ENCODE measurements at regions not wholly inside any gene's neighbourhood (a gene's known extent, or its start where the extent isn't known, plus 50 kb on each side); places are given as distances from the start of the nearest gene placed in this dataset.
A peak's percentile ranks its signal among the peaks of the same experiment; 100 is the strongest.
"Not testable (repeated sequence)": the region's sequence is repeated elsewhere in the genome, so short reads cannot be mapped to it uniquely, and the experiment has no call there.

DNA sequence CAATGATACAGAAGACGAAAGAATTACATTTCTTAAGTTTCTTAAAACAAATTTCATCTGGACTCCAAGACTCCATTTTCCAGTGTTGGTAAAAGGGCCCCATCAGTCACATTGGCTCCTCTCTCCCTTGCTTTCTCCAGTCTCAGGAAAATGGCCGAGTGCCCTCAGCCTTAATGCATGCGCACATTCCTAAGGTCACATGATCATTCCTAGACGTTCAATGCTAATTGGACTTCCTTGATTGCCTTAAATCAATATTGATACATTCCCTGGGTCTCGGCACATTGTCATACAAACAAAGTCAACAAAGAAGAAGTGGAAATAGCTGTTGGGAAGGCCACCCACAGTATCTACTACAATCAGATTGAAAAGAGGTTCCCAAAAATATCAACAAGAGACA, 413.6 kb upstream of the GRAMD2B start:
- H3K27ac ChIP-seq (ENCODE audit: low read length) = no peak overlapping the region
- H3K9me3 ChIP-seq (ENCODE audit: control insufficient read depth, insufficient read depth, low read depth, low read length) = no peaks in the 10 kb centered on the region
- H3K27me3 ChIP-seq (ENCODE audit: control insufficient read depth, insufficient read depth, low read length) = no peaks in the 10 kb centered on the region
- no TSS peak for BruUV-seq (replicated peaks)
- no peak for DNase-seq (ENCODE audit: low read depth, low spot score)
- no peak overlapping the region for H3K4me3 ChIP-seq (ENCODE audit: low read depth in 2 of 2, low read length in 2 of 2)
- no peak for ATAC-seq
- in situ Hi-C loops (cut with HindIII; ENCODE audit: low pct_unique_long_range_greater_than_20kb, low sequenced_read_pairs) (no loop called here), intact Hi-C loops (cut with micrococcal nuclease; ENCODE audit: unreplicated experiment) (no loop called here)
- TF ChIP-seq, protein P1, sequence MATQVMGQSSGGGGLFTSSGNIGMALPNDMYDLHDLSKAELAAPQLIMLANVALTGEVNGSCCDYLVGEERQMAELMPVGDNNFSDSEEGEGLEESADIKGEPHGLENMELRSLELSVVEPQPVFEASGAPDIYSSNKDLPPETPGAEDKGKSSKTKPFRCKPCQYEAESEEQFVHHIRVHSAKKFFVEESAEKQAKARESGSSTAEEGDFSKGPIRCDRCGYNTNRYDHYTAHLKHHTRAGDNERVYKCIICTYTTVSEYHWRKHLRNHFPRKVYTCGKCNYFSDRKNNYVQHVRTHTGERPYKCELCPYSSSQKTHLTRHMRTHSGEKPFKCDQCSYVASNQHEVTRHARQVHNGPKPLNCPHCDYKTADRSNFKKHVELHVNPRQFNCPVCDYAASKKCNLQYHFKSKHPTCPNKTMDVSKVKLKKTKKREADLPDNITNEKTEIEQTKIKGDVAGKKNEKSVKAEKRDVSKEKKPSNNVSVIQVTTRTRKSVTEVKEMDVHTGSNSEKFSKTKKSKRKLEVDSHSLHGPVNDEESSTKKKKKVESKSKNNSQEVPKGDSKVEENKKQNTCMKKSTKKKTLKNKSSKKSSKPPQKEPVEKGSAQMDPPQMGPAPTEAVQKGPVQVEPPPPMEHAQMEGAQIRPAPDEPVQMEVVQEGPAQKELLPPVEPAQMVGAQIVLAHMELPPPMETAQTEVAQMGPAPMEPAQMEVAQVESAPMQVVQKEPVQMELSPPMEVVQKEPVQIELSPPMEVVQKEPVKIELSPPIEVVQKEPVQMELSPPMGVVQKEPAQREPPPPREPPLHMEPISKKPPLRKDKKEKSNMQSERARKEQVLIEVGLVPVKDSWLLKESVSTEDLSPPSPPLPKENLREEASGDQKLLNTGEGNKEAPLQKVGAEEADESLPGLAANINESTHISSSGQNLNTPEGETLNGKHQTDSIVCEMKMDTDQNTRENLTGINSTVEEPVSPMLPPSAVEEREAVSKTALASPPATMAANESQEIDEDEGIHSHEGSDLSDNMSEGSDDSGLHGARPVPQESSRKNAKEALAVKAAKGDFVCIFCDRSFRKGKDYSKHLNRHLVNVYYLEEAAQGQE (IDR thresholded peaks at IDR 0.05; ENCODE audit: insufficient read depth in 1 of 2, low read depth in 2 of 2, low read length in 1 of 2) = no peak
- CTCF ChIA-PET = no interaction called here
- H3K36me3 ChIP-seq (ENCODE audit: control insufficient read depth, insufficient read depth, low read length) = no peaks in the 10 kb centered on the region
- no peaks in the 10 kb centered on the region for H3K4me1 ChIP-seq (ENCODE audit: control insufficient read depth, insufficient read depth, low read length)
- POLR2A ChIA-PET = no interaction called here

DNA sequence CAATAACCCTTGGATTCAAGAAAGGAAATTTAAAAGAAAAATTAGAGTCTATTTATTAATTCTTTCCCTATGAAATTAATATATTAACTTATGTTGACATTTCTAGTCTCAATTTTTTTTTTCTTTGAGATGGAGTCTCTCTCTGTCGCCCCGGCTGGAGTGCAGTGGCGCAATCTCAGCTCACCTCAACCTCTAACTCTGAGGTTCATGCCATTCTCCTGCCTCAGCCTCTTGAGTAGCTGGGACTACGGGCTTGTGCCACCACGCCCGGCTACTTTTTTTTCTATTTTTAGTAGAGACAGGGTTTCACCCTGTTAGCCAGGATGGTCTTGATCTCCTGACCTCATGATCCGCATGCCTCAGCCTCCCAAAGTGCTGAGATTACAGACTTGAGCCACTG, 411.7 kb upstream of the GRAMD2B start:
- CTCF ChIA-PET; DNase-seq (ENCODE audit: low read depth, low spot score); BruUV-seq (replicated peaks): not testable (repeated sequence)

DNA sequence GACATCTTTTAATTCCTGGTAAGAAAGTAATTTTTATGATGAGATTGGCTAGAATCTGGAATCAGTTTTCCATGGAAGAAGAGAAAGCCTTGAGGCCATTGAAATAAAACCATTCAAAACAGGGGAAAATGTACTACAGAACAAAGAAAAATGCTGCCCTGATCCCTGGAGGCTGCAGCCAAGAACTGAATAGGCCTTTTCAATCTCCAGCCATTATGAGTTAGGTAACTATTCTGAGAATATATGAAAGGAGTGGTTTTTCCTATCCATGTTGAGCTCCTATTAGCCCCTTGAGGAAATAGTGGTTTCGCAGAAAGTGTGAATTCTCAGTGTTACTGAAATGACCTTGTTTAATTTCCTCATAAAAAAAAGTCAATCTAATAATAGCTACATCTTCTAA, 408.5 kb upstream of the GRAMD2B start:
- no TSS peak for BruUV-seq (replicated peaks)
- CTCF ChIA-PET = no interaction called here
- DNase-seq (ENCODE audit: low read depth, low spot score) = no peak
- ATAC-seq = no peak
- H3K27ac ChIP-seq (ENCODE audit: low read length) = peak overlapping the region; percentile 73
- H3K4me1 ChIP-seq (ENCODE audit: control insufficient read depth, insufficient read depth, low read length) = peaks cover 13% of the 10 kb centered on the region
- intact Hi-C loops (cut with micrococcal nuclease; ENCODE audit: unreplicated experiment) (no loop called here), in situ Hi-C loops (cut with HindIII; ENCODE audit: low pct_unique_long_range_greater_than_20kb, low sequenced_read_pairs) (no loop called here)
- no peaks in the 10 kb centered on the region for H3K9me3 ChIP-seq (ENCODE audit: control insufficient read depth, insufficient read depth, low read depth, low read length)
- H3K36me3 ChIP-seq (ENCODE audit: control insufficient read depth, insufficient read depth, low read length) = no peaks in the 10 kb centered on the region
- H3K4me3 ChIP-seq (ENCODE audit: low read depth in 2 of 2, low read length in 2 of 2) = no peak overlapping the region
- POLR2A ChIA-PET = no interaction called here
- TF ChIP-seq, protein P2, sequence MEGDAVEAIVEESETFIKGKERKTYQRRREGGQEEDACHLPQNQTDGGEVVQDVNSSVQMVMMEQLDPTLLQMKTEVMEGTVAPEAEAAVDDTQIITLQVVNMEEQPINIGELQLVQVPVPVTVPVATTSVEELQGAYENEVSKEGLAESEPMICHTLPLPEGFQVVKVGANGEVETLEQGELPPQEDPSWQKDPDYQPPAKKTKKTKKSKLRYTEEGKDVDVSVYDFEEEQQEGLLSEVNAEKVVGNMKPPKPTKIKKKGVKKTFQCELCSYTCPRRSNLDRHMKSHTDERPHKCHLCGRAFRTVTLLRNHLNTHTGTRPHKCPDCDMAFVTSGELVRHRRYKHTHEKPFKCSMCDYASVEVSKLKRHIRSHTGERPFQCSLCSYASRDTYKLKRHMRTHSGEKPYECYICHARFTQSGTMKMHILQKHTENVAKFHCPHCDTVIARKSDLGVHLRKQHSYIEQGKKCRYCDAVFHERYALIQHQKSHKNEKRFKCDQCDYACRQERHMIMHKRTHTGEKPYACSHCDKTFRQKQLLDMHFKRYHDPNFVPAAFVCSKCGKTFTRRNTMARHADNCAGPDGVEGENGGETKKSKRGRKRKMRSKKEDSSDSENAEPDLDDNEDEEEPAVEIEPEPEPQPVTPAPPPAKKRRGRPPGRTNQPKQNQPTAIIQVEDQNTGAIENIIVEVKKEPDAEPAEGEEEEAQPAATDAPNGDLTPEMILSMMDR (IDR thresholded peaks at IDR 0.05) = no peak
- TF ChIP-seq, protein P1 (IDR thresholded peaks at IDR 0.05; ENCODE audit: insufficient read depth in 1 of 2, low read depth in 2 of 2, low read length in 1 of 2) = no peak
- no peak for TF ChIP-seq POLR2AphosphoS5 (IDR thresholded peaks at IDR 0.05; ENCODE audit: low read depth, low read length)
- H3K27me3 ChIP-seq (ENCODE audit: control insufficient read depth, insufficient read depth, low read length) = no peaks in the 10 kb centered on the region

More for the DNA sequence above, 411.7 kb upstream of the GRAMD2B start:
- H3K4me3 ChIP-seq (ENCODE audit: low read depth in 2 of 2, low read length in 2 of 2); H3K36me3 ChIP-seq (ENCODE audit: control insufficient read depth, insufficient read depth, low read length); POLR2A ChIA-PET; H3K27ac ChIP-seq (ENCODE audit: low read length); ATAC-seq; H3K27me3 ChIP-seq (ENCODE audit: control insufficient read depth, insufficient read depth, low read length); intact Hi-C loops (cut with micrococcal nuclease; ENCODE audit: unreplicated experiment); H3K9me3 ChIP-seq (ENCODE audit: control insufficient read depth, insufficient read depth, low read depth, low read length); in situ Hi-C loops (cut with HindIII; ENCODE audit: low pct_unique_long_range_greater_than_20kb, low sequenced_read_pairs): not testable (repeated sequence)
- H3K4me1 ChIP-seq (ENCODE audit: control insufficient read depth, insufficient read depth, low read length) = peaks cover 13% of the 10 kb centered on the region
